HG02885 (cell line): ENCODE measurements at regions not wholly inside any gene's neighbourhood (a gene's known extent, or its start where the extent isn't known, plus 50 kb on each side); places are given as distances from the start of the nearest gene placed in this dataset.
"Not testable (repeated sequence)": the region's sequence is repeated elsewhere in the genome, so short reads cannot be mapped to it uniquely, and the experiment has no call there.

Experiments used
- ATAC-seq: cut with Tn5 transposase; IDR thresholded peaks from one replicate; pipeline ENCODE4 v1.9.1; 2021; ENCODE audit warnings: mild to moderate bottlenecking; ENCODE audit not compliant: unreplicated experiment, poor library complexity

- no peak for ATAC-seq
Observed at GRCh38 chr15:53046153-53046790, 256.1 kb upstream of the ONECUT1 start.

- ATAC-seq, result no peak
Observed at GRCh38 chr15:53038655-53038941, 248.5 kb upstream of the ONECUT1 start.

GRCh38 chr15:53037904-53038654 is 247.9 kb upstream of the ONECUT1 start:
- ATAC-seq, result no peak

- ATAC-seq, result no peak
Observed at GRCh38 chr15:53036641-53037040, 246.5 kb upstream of the ONECUT1 start.

GRCh38 chr15:53034767-53035245 is 244.7 kb upstream of the ONECUT1 start:
- no peak for ATAC-seq

- ATAC-seq, result no peak
Observed at GRCh38 chr15:53033709-53034108, 243.6 kb upstream of the ONECUT1 start.

GRCh38 chr15:53031469-53031868 is 241.3 kb upstream of the ONECUT1 start:
- ATAC-seq, result no peak

GRCh38 chr15:53022788-53023187 is 232.7 kb upstream of the ONECUT1 start:
- ATAC-seq, result no peak

GRCh38 chr15:53013329-53013728 is 223.2 kb upstream of the ONECUT1 start:
- ATAC-seq, result no peak

GRCh38 chr15:53011779-53012178 is 221.6 kb upstream of the ONECUT1 start:
- ATAC-seq, result not testable (repeated sequence)

GRCh38 chr15:53009093-53009492 is 219.0 kb upstream of the ONECUT1 start:
- ATAC-seq, result no peak

- no peak for ATAC-seq
Observed at GRCh38 chr15:53000409-53000808, 210.3 kb upstream of the ONECUT1 start.

GRCh38 chr15:52997123-52997522 is 207.0 kb upstream of the ONECUT1 start:
- no peak for ATAC-seq

- no peak for ATAC-seq
Observed at GRCh38 chr15:52994290-52994689, 204.2 kb upstream of the ONECUT1 start.

- no peak for ATAC-seq
Observed at GRCh38 chr15:52984507-52984906, 194.4 kb upstream of the ONECUT1 start.

- no peak for ATAC-seq
Observed at GRCh38 chr15:52980446-52980845, 190.3 kb upstream of the ONECUT1 start.

- no peak for ATAC-seq
Observed at GRCh38 chr15:52976516-52977075, 186.5 kb upstream of the ONECUT1 start.

GRCh38 chr15:52975941-52976449 is 185.9 kb upstream of the ONECUT1 start:
- no peak for ATAC-seq

GRCh38 chr15:52963865-52964264 is 173.7 kb upstream of the ONECUT1 start:
- ATAC-seq, result no peak

- no peak for ATAC-seq
Observed at GRCh38 chr15:52960283-52960682, 170.1 kb upstream of the ONECUT1 start.

- no peak for ATAC-seq
Observed at GRCh38 chr15:52943746-52944145, 153.6 kb upstream of the ONECUT1 start.
